Liver (tissue), 7 donors: ENCODE measurements at regions not wholly inside any gene's neighbourhood (a gene's known extent, or its start where the extent isn't known, plus 50 kb on each side); places are given as distances from the start of the nearest gene placed in this dataset.

Experiments
- DNase-seq: peaks from one replicate; pipeline ENCODE4 v3.0.0-alpha.2; 2017; ENCODE audit warnings: low spot score
- H3K27ac ChIP-seq, 2 donors: one replicate each; pipeline ENCODE4 v1.7.0; 2013; ENCODE audit warnings: inconsistent platforms in 2 of 2, low read length in 2 of 2, control low read depth in 1 of 2, low read depth in 1 of 2, mild to moderate bottlenecking in 1 of 2
- H3K27me3 ChIP-seq, 4 donors: one replicate each; pipeline versions ENCODE4 v1.6.1 to v1.7.0; 2013; ENCODE audit warnings: low read length in 3 of 4, inconsistent platforms in 1 of 4, mild to moderate bottlenecking in 1 of 4, moderate library complexity in 1 of 4; ENCODE audit not compliant: control insufficient read depth in 4 of 4, insufficient read depth in 4 of 4
- H3K36me3 ChIP-seq, 4 donors: one replicate each; pipeline versions ENCODE4 v1.6.1 to v1.7.0; 2013; ENCODE audit warnings: low read length in 3 of 4, mild to moderate bottlenecking in 3 of 4, low read depth in 1 of 4, moderate library complexity in 1 of 4; ENCODE audit not compliant: control insufficient read depth in 4 of 4, insufficient read depth in 3 of 4
- H3K4me1 ChIP-seq, 4 donors: one replicate each; pipeline versions ENCODE4 v1.6.1 to v1.7.0; 2013; ENCODE audit warnings: low read length in 3 of 4, mild to moderate bottlenecking in 3 of 4, moderate library complexity in 1 of 4; ENCODE audit not compliant: control insufficient read depth in 4 of 4, insufficient read depth in 4 of 4
- H3K4me3 ChIP-seq, 3 donors: one replicate each; pipeline versions ENCODE4 v1.6.1 to v1.7.0; 2013; ENCODE audit warnings: low read length in 3 of 3, control low read depth in 1 of 3, low read depth in 1 of 3, mild to moderate bottlenecking in 1 of 3
- H3K9ac ChIP-seq, 2 donors: one replicate each; pipeline ENCODE4 v1.7.0; 2013; ENCODE audit warnings: low read length in 2 of 2, mild to moderate bottlenecking in 2 of 2, moderate library complexity in 2 of 2, control low read depth in 1 of 2, low read depth in 1 of 2
- H3K9me3 ChIP-seq, 4 donors: one replicate each; pipeline versions ENCODE4 v1.6.1 to v1.7.0; 2013; ENCODE audit warnings: low read length in 3 of 4; ENCODE audit not compliant: control insufficient read depth in 4 of 4
- EGR1 ChIP-seq, 2 donors: IDR thresholded peaks; 2 replicates each; pipeline ENCODE4 v1.6.1; 2016 to 2018; ENCODE audit warnings: antibody characterized with exemption in 2 of 2, low read depth in 2 of 2
- FOXA1 ChIP-seq: IDR thresholded peaks from 2 replicates; pipeline ENCODE4 v1.6.1; 2016; ENCODE audit warnings: antibody characterized with exemption
- FOXA2 ChIP-seq: IDR thresholded peaks from 2 replicates; pipeline ENCODE4 v1.6.1; 2016; ENCODE audit warnings: antibody characterized with exemption
- GABPA ChIP-seq, 2 donors: IDR thresholded peaks in 1 of 2; conservative IDR thresholded peaks in 1 of 2; 2 replicates each; pipeline ENCODE4 v1.6.1; 2016; ENCODE audit warnings: antibody characterized with exemption in 2 of 2, mild to moderate bottlenecking in 1 of 2, moderate library complexity in 1 of 2
- HNF4A ChIP-seq, 2 donors: conservative IDR thresholded peaks; 2 replicates each; pipeline ENCODE4 v1.6.1; 2016; ENCODE audit warnings: antibody characterized with exemption in 2 of 2, mild to moderate bottlenecking in 2 of 2
- JUND ChIP-seq, 2 donors: IDR thresholded peaks; 2 replicates each; pipeline ENCODE4 v1.6.1; 2016; ENCODE audit warnings: antibody characterized with exemption in 2 of 2
- SP1 ChIP-seq: IDR thresholded peaks from 2 replicates; pipeline ENCODE4 v1.6.1; 2018; ENCODE audit warnings: antibody characterized with exemption, mild to moderate bottlenecking
- TAF1 ChIP-seq: conservative IDR thresholded peaks from 2 replicates; pipeline ENCODE4 v1.6.1; 2016; ENCODE audit warnings: antibody characterized with exemption, mild to moderate bottlenecking
- YY1 ChIP-seq: IDR thresholded peaks from 2 replicates; pipeline ENCODE4 v1.6.1; 2016; ENCODE audit warnings: antibody characterized with exemption, mild to moderate bottlenecking
- ZBTB33 ChIP-seq: IDR thresholded peaks from 2 replicates; pipeline ENCODE4 v1.6.1; 2016; ENCODE audit warnings: antibody characterized with exemption
- WGBS: extraction: QIAGEN DNeasy Blood & Tissue Kit; methylation state at CpG from one replicate; pipeline ENCODE4 v1.1.7; 2013; 5-methylcytosine and 5-hydroxymethylcytosine counted together
- TF ChIP-seq, protein P1 (sequence below): IDR thresholded peaks from 2 replicates; pipeline ENCODE4 v1.6.1; 2016; ENCODE audit warnings: antibody characterized with exemption, mild to moderate bottlenecking
- TF ChIP-seq, protein P2 (sequence below): IDR thresholded peaks from 2 replicates; pipeline ENCODE4 v1.6.1; 2016; ENCODE audit warnings: antibody characterized with exemption
- donor health status: healthy.
- donor health status: healthy.
- donor health status: healthy.
- donor health status: healthy.

- TF ChIP-seq, protein P1, sequence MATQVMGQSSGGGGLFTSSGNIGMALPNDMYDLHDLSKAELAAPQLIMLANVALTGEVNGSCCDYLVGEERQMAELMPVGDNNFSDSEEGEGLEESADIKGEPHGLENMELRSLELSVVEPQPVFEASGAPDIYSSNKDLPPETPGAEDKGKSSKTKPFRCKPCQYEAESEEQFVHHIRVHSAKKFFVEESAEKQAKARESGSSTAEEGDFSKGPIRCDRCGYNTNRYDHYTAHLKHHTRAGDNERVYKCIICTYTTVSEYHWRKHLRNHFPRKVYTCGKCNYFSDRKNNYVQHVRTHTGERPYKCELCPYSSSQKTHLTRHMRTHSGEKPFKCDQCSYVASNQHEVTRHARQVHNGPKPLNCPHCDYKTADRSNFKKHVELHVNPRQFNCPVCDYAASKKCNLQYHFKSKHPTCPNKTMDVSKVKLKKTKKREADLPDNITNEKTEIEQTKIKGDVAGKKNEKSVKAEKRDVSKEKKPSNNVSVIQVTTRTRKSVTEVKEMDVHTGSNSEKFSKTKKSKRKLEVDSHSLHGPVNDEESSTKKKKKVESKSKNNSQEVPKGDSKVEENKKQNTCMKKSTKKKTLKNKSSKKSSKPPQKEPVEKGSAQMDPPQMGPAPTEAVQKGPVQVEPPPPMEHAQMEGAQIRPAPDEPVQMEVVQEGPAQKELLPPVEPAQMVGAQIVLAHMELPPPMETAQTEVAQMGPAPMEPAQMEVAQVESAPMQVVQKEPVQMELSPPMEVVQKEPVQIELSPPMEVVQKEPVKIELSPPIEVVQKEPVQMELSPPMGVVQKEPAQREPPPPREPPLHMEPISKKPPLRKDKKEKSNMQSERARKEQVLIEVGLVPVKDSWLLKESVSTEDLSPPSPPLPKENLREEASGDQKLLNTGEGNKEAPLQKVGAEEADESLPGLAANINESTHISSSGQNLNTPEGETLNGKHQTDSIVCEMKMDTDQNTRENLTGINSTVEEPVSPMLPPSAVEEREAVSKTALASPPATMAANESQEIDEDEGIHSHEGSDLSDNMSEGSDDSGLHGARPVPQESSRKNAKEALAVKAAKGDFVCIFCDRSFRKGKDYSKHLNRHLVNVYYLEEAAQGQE, result no peak
These were observed 130.2 kb upstream of the COBL start (continued) for GRCh38 chr7:51446785-51447184.

- H3K4me1 ChIP-seq, result no peaks in the 10 kb centered on the region
- no peaks in the 10 kb centered on the region for H3K27me3 ChIP-seq
- no peak for DNase-seq
- TF ChIP-seq, protein P2, sequence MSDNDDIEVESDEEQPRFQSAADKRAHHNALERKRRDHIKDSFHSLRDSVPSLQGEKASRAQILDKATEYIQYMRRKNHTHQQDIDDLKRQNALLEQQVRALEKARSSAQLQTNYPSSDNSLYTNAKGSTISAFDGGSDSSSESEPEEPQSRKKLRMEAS, result no peak
- no peak for TF ChIP-seq SP1
- TF ChIP-seq, protein P1, result no peak
- no peak for TF ChIP-seq FOXA2
- no peak for TF ChIP-seq TAF1
- no peak for TF ChIP-seq GABPA (IDR thresholded peaks at IDR 0.05 in 1 of 2, conservative IDR thresholded peaks at IDR 0.05 in 1 of 2)
- no peak for TF ChIP-seq HNF4A (conservative IDR thresholded peaks at IDR 0.05)
- no peak for TF ChIP-seq EGR1 (IDR thresholded peaks at IDR 0.05; ENCODE audit: low read depth in 2 of 2)
- no peak for TF ChIP-seq JUND (IDR thresholded peaks at IDR 0.05)
- no peak for TF ChIP-seq FOXA1
- no peak for TF ChIP-seq YY1
- H3K4me3 ChIP-seq, result no peak overlapping the region
- no peaks in the 10 kb centered on the region for H3K36me3 ChIP-seq
- no peak overlapping the region for H3K9ac ChIP-seq
- no peaks in the 10 kb centered on the region for H3K9me3 ChIP-seq
- H3K27ac ChIP-seq, result no peak overlapping the region
- 40% methylated on average over 11 of the region's 11 CpGs for WGBS
These were observed 129.7 kb upstream of the COBL start for GRCh38 chr7:51446356-51446755.

- H3K36me3 ChIP-seq, result no peaks in the 10 kb centered on the region
- H3K4me3 ChIP-seq, result no peak overlapping the region
- no peak overlapping the region for H3K27ac ChIP-seq
- H3K27me3 ChIP-seq, result no peaks in the 10 kb centered on the region
- no peaks in the 10 kb centered on the region for H3K9me3 ChIP-seq
- TF ChIP-seq ZBTB33 (no peak), GABPA (IDR thresholded peaks at IDR 0.05 in 1 of 2, conservative IDR thresholded peaks at IDR 0.05 in 1 of 2) (no peak), JUND (IDR thresholded peaks at IDR 0.05) (no peak)
- TF ChIP-seq, protein P1, result no peak
- WGBS, result 40% methylated on average over 1 of the region's 1 CpG
- no peak for DNase-seq
- no peaks in the 10 kb centered on the region for H3K4me1 ChIP-seq
- H3K9ac ChIP-seq, result no peak overlapping the region
These were observed 128.3 kb upstream of the COBL start for GRCh38 chr7:51444936-51445335.
